ENCODE measurements at regions not wholly inside any gene's neighbourhood (a gene's known extent, or its start where the extent isn't known, plus 50 kb on each side); places are given as distances from the start of the nearest gene placed in this dataset.

DNA sequence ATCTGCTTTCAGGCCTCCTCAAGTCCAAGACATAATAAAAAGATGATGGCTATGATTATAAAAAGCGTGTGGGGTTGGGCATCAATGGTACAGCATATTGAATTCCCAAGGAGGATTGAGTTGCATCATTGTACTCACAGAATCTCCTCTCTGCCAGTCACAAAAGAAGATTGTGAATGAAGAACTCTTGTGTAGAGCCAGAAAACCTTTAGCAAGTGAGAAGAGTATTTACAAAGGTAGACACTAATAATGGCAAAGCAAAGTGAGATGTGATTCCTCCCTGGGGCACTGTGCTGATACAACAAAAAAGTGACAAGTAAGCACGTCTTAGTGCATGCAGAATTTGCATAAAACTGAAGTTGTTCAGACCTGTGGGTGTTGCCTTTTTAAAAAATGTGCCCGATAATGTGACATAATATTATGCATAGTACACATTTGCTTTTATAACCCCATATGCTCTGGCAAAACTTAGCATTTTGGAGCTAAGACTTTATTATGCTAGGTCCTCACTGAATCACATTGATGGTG is 291.2 kb upstream of the TBC1D5 start:
- no peak for TF ChIP-seq EP300 (IDR thresholded peaks at IDR 0.05)
- TF ChIP-seq POLR2AphosphoS5 (IDR thresholded peaks at IDR 0.05), result no peak
- TF ChIP-seq, protein P1, sequence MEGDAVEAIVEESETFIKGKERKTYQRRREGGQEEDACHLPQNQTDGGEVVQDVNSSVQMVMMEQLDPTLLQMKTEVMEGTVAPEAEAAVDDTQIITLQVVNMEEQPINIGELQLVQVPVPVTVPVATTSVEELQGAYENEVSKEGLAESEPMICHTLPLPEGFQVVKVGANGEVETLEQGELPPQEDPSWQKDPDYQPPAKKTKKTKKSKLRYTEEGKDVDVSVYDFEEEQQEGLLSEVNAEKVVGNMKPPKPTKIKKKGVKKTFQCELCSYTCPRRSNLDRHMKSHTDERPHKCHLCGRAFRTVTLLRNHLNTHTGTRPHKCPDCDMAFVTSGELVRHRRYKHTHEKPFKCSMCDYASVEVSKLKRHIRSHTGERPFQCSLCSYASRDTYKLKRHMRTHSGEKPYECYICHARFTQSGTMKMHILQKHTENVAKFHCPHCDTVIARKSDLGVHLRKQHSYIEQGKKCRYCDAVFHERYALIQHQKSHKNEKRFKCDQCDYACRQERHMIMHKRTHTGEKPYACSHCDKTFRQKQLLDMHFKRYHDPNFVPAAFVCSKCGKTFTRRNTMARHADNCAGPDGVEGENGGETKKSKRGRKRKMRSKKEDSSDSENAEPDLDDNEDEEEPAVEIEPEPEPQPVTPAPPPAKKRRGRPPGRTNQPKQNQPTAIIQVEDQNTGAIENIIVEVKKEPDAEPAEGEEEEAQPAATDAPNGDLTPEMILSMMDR (IDR thresholded peaks at IDR 0.05), result no peak

Data from suprapubic skin (tissue), 4 donors.